ENCODE measurements at regions not wholly inside any gene's neighbourhood (a gene's known extent, or its start where the extent isn't known, plus 50 kb on each side); places are given as distances from the start of the nearest gene placed in this dataset.

DNA sequence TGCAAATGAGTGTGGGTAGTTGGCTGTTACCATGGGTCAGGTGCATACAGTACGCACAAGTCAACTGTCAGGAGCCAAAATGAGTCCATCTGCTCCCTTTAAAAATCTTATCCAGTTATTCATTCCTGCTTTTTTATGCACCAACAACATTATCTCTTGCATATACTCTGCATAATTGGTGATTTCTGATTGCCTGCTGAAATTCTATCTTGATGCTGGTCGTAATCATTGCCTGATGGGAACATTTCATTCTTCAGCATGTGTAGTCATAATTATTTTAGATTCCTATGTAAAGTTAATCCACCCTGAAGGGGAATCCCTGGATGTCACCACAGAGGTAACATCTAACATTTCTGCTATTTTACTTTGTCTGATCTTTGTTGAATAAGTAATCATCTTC lies 102.2 kb upstream of the RND3 start:
- Mint-ChIP-seq H3K4me1 (no peaks in the 10 kb centered on the region), H3K4me3 (no peak overlapping the region), H3K9me3 (no peaks in the 10 kb centered on the region), H3K27me3 (no peaks in the 10 kb centered on the region), H3K27ac (no peak overlapping the region)
- DNase-seq (no peak), ATAC-seq (no peak)

- no peak for DNase-seq
- H3K27ac Mint-ChIP-seq, result no peak overlapping the region
- no peaks in the 10 kb centered on the region for H3K27me3 Mint-ChIP-seq
- no peaks in the 10 kb centered on the region for H3K9me3 Mint-ChIP-seq
- no peak for ATAC-seq
- H3K4me3 Mint-ChIP-seq, result no peak overlapping the region
- H3K4me1 Mint-ChIP-seq, result no peaks in the 10 kb centered on the region
These were observed 101.0 kb upstream of the RND3 start for GRCh38 chr2:150588506-150588870.

DNA sequence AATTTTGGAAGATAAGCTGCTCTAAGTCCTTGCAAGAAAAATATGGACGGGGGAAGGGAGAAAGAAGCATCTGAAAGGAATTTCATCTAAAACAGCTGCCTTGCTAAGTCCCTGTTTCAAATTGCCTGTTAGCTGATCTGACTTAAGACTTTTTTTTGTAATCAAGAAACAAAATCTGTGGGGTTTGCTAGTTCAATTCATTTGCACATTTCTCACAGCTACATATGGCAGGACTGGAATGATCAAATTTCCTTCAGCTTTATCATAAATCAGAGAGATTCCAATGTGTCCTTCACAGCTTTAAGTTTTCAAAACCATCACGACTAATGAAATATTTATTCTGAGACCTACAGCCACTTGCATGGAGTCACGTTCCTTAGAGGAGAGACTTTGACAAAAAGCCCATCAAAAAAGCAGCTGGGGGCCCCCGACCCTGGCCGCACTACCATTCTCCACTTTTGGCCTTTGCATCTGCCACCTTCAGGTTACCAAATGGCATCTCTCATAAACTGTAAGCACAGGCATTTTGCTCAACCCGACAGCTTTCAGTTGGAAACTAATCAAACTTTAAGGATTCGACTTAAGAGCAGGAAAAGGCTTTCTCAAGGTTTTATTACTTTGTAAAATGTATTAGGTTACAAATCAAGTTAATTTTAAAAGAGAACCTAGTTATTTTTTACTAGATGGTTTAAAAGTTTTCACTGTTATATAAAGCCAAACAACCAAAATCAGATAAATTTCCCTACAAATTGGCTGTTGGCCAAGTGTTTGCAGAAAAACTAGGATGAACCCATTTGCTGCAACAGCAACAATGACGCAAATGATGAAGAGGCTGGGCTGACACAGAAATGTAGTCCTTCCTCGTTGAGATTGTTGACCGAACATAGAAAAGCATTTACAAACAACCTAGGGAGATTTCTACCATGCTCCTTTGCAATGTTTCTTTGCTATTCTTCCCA lies 100.4 kb upstream of the RND3 start:
- no peak for ATAC-seq

DNA sequence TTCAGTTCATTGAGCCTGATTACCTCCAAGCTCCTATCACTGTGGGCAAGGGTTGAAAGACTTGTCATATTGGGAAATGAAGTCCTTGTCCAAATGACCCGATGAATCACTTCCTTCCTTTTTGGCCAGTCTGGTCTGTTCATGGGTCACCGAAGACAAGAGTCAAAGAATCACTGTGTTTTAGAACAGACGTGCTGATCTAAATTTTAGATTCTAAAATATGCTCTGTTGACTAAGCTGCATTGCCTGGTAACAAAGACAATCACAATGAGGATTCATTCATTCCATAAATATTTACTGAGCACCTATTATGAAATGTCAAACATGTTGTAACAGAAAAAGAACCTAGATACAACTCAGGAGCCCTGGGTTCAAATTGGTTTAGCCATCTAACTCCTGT lies 99.4 kb upstream of the RND3 start:
- ATAC-seq (no peak), DNase-seq (no peak)
- H3K4me1 Mint-ChIP-seq, result no peaks in the 10 kb centered on the region
- H3K9me3 Mint-ChIP-seq, result no peaks in the 10 kb centered on the region
- H3K27ac Mint-ChIP-seq, result no peak overlapping the region
- H3K27me3 Mint-ChIP-seq, result no peaks in the 10 kb centered on the region
- H3K4me3 Mint-ChIP-seq, result no peak overlapping the region

More for the DNA sequence above, 100.4 kb upstream of the RND3 start:
- Mint-ChIP-seq H3K27me3 (no peaks in the 10 kb centered on the region), H3K4me3 (no peak overlapping the region), H3K9me3 (no peaks in the 10 kb centered on the region), H3K27ac (no peak overlapping the region), H3K4me1 (no peaks in the 10 kb centered on the region)
- no peak for DNase-seq

DNA sequence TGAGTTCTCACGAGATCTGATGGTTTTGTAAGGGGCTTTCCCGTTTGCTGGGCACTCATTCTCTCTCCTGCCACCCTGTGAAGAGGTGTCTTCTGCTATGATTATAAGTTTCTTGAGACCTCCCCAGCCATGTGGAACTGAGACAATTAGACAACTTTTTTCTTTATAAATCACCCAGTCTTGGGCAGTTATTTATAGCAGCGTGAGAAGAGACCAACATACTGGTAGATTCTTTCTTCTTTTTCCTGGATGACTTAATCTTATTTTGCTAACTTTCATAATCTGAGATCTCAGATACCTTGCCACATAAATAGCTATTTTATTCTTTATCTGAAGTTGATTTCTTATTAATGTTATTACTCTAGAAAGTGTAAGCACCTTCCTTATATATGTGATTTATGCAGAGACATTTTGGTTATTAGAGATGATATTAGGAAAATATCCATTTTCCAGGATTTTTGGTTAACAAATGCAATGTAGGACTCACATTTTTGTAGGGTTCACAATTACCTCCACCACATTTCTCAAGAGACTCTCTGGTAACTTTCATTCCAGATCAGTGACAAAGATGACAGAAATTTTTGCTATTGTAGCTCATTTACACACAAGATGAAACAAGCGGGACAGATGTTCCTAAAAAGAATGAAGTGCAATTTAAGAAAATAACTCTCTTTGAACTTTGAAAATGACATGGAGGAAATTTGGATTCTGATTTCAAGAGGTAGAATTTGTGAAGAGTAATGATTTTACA lies 97.9 kb upstream of the RND3 start:
- no peak overlapping the region for H3K4me3 Mint-ChIP-seq
- no peaks in the 10 kb centered on the region for H3K27me3 Mint-ChIP-seq
- H3K9me3 Mint-ChIP-seq, result no peaks in the 10 kb centered on the region
- no peak for ATAC-seq
- no peak overlapping the region for H3K27ac Mint-ChIP-seq
- no peak for DNase-seq
- H3K4me1 Mint-ChIP-seq, result no peaks in the 10 kb centered on the region

DNA sequence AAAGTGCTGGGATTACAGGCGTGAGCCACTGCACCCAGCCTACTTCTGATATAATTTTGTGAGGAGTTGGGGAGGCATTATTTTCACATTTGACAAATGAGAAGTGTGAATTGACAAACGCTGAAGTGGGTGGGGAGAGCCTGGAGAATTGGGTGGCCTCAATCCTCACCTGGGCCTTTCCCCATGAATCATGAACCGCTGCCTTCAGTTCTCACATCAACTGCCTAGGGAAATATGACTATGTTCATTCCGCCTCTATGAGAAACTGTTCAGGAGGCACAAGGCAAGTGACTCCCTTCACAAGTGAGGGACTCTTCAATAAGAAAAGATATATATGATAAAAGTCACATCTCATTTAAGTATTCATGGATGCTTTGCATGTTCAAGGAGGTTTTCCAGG lies 96.6 kb upstream of the RND3 start:
- peaks cover 0 to 8% of the 10 kb centered on the region in 2 donors for H3K9me3 Mint-ChIP-seq
- no peak for ATAC-seq
- H3K4me3 Mint-ChIP-seq, result no peak overlapping the region
- no peaks in the 10 kb centered on the region for H3K27me3 Mint-ChIP-seq
- no peak overlapping the region for H3K27ac Mint-ChIP-seq
- H3K4me1 Mint-ChIP-seq, result no peaks in the 10 kb centered on the region
- no peak for DNase-seq

DNA sequence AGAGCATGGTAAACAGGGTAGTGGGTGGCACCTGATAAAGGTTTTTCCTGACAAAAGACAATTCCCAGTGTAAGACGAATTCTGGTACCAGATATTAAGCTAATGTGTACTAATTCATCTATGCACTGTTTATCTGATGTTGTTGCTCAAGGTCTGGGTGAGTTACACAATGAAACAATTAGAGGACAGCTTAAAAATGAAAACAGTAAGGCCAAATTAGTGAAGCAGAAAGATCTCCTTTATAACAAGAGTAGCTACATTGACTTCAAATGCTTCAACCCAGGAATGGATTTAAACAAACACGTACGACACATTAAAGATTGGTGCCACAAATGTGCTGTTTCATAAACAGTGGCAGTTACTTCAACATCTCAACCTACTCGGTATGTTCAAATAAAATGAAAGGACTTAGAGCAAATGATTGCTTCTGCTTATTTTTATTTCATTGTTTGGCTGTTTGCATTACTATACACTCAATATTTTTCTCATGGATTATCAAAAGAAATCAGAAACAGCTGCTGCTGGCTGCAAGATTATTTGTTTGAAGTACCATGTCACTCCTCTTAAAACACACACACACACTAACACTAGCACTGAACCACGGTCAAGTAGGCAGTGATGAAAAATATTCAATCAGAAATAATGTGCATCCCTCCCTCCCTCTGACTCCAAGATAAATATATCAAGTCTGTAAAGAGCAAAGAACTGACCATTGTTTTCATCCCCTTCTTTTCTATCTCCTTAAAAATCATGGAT lies 94.4 kb upstream of the RND3 start:
- Mint-ChIP-seq H3K4me3 (no peak overlapping the region), H3K27me3 (no peaks in the 10 kb centered on the region), H3K4me1 (no peaks in the 10 kb centered on the region), H3K9me3 (peaks cover 7 to 25% of the 10 kb centered on the region in 2 donors), H3K27ac (no peak overlapping the region)
- no peak for DNase-seq
- no peak for ATAC-seq

- Mint-ChIP-seq H3K4me3 (no peak overlapping the region), H3K4me1 (no peaks in the 10 kb centered on the region), H3K27me3 (no peaks in the 10 kb centered on the region), H3K27ac (no peak overlapping the region), H3K9me3 (peaks cover 7 to 25% of the 10 kb centered on the region in 2 donors)
- ATAC-seq (no peak), DNase-seq (no peak)
These were observed 91.0 kb upstream of the RND3 start for GRCh38 chr2:150578481-150578880.

- Mint-ChIP-seq H3K4me3 (no peak overlapping the region), H3K4me1 (no peaks in the 10 kb centered on the region), H3K27me3 (no peaks in the 10 kb centered on the region), H3K27ac (no peak overlapping the region), H3K9me3 (peaks cover 7 to 25% of the 10 kb centered on the region in 2 donors)
- DNase-seq, result no peak
- no peak for ATAC-seq
These were observed 88.4 kb upstream of the RND3 start for GRCh38 chr2:150575861-150576260.

- Mint-ChIP-seq H3K9me3 (peaks cover 5 to 6% of the 10 kb centered on the region in 2 donors), H3K4me3 (no peak overlapping the region), H3K27me3 (no peaks in the 10 kb centered on the region), H3K27ac (no peak overlapping the region), H3K4me1 (no peaks in the 10 kb centered on the region)
- ATAC-seq (no peak), DNase-seq (no peak)
These were observed 85.5 kb upstream of the RND3 start for GRCh38 chr2:150572961-150573395.

DNA sequence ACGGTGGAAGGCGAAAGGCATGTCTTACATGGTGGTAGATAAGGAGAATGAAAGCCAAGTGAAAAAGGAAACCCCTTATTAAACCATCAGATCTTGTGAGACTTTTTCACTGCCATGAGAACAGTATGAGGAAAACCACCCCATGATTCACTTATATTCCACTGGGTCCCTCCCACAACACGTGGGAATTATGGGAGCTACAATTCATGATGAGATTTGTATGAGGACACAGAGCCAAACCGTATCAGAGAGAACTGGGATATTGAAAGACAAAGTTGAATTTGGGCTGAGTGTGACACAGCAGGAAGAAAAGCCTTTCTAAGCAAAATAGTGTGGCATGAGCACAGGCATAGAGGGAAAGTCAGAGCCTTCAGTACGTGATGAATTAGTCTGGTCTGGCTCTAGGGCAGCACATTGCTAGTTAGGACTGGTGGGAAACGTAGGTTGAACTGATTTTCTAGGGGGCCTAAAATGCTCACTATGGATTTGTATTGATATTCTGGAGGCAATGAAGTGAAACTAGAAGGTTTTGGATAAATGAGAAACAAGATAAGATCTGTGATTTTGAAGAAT lies 84.8 kb upstream of the RND3 start:
- H3K4me1 Mint-ChIP-seq, result no peaks in the 10 kb centered on the region
- DNase-seq, result no peak
- H3K27ac Mint-ChIP-seq, result no peak overlapping the region
- no peak for ATAC-seq
- H3K4me3 Mint-ChIP-seq, result no peak overlapping the region
- no peaks in the 10 kb centered on the region for H3K27me3 Mint-ChIP-seq
- no peaks in the 10 kb centered on the region for H3K9me3 Mint-ChIP-seq

GRCh38 chr2:150571121-150571520 lies 83.7 kb upstream of the RND3 start:
- DNase-seq, result no peak
- ATAC-seq, result no peak
- H3K4me1 Mint-ChIP-seq, result no peaks in the 10 kb centered on the region
- no peaks in the 10 kb centered on the region for H3K9me3 Mint-ChIP-seq
- no peaks in the 10 kb centered on the region for H3K27me3 Mint-ChIP-seq
- no peak overlapping the region for H3K27ac Mint-ChIP-seq
- H3K4me3 Mint-ChIP-seq, result no peak overlapping the region

DNA sequence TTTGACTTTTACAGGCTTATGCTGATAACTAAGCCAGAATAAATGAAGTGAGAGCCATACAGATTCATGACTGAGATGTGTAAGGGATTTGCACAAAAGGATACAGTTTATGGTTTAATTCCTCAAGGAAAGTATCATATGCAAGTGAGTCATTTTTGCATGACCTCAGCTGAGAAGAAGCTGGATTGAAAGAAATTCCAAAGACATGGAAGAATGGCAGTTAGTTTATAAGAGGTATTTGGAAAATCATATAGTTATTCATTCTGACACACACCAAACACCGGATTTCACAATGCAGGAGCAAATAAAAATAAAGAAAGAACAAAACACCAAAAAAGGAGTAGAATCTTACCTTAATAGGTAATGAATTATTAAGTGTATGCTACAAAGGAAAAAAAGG lies 83.2 kb upstream of the RND3 start:
- Mint-ChIP-seq H3K4me1 (no peaks in the 10 kb centered on the region), H3K27ac (no peak overlapping the region), H3K9me3 (no peaks in the 10 kb centered on the region), H3K27me3 (no peaks in the 10 kb centered on the region), H3K4me3 (no peak overlapping the region)
- ATAC-seq (no peak), DNase-seq (no peak)

DNA sequence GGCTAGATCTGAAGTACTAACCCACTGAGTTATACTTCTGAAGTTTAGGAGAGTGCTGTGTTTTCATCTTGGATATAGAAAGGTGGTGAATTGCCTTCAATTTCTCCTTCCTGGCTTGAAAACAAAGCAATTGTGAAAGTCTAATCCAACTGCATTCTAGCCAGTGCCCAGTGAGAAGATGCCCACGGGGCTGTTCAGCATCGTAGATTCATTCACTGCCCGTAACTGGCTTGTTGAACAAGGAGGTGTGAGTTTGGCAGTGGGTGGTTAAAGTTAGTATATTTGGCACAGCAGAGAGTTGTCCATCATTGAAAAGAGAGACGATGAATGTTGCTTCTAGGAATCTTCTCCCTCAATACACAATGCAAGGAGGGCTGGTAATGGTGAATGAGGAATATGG lies 82.3 kb upstream of the RND3 start:
- Mint-ChIP-seq H3K4me3 (no peak overlapping the region), H3K27me3 (no peaks in the 10 kb centered on the region), H3K9me3 (no peaks in the 10 kb centered on the region), H3K4me1 (no peaks in the 10 kb centered on the region), H3K27ac (no peak overlapping the region)
- no peak for ATAC-seq
- no peak for DNase-seq

- Mint-ChIP-seq H3K4me3 (no peak overlapping the region), H3K27ac (no peak overlapping the region), H3K9me3 (no peaks in the 10 kb centered on the region), H3K27me3 (no peaks in the 10 kb centered on the region), H3K4me1 (no peaks in the 10 kb centered on the region)
- DNase-seq (no peak), ATAC-seq (no peak)
These were observed 80.4 kb upstream of the RND3 start for GRCh38 chr2:150567771-150568301.

Data from stimulated activated naive CD8-positive, alpha-beta T cell treated with anti-CD3 and anti-CD28 coated beads, Interleukin-15, amount 100 ng/mL, for 72 hours (primary cell).